GM12873 (cell line): ENCODE measurements at regions not wholly inside any gene's neighbourhood (a gene's known extent, or its start where the extent isn't known, plus 50 kb on each side); places are given as distances from the start of the nearest gene placed in this dataset.

ENCODE experiments used
- TF ChIP-seq, protein P1 (sequence below): IDR thresholded peaks from 2 replicates; pipeline ENCODE4 v1.5.1; 2012; ENCODE audit warnings: low read depth, mild to moderate bottlenecking, moderate library complexity, low read length, control low read depth; ENCODE audit not compliant: insufficient read depth; ENCODE audit errors: missing control alignments

DNA sequence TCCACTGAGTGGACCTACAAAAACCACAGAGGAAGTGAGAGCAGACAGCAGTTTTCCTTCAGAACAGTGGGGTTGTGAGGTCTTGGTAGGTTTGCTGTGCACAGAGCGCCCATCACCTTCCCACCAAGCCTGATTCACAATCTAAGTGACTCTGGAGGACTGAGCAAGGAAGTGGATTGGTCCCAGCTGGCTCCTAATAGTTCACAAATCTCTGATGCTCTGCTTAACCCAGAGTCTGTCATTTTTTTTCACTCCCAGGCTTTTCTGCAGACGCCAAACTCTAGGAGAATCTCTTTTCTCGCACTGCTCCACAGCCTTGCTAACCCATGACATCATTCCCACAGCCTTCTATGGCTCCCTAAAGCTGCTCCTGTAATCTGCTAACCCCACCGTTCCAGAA lies 280.4 kb downstream of the C1D start:
- TF ChIP-seq, protein P1, sequence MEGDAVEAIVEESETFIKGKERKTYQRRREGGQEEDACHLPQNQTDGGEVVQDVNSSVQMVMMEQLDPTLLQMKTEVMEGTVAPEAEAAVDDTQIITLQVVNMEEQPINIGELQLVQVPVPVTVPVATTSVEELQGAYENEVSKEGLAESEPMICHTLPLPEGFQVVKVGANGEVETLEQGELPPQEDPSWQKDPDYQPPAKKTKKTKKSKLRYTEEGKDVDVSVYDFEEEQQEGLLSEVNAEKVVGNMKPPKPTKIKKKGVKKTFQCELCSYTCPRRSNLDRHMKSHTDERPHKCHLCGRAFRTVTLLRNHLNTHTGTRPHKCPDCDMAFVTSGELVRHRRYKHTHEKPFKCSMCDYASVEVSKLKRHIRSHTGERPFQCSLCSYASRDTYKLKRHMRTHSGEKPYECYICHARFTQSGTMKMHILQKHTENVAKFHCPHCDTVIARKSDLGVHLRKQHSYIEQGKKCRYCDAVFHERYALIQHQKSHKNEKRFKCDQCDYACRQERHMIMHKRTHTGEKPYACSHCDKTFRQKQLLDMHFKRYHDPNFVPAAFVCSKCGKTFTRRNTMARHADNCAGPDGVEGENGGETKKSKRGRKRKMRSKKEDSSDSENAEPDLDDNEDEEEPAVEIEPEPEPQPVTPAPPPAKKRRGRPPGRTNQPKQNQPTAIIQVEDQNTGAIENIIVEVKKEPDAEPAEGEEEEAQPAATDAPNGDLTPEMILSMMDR, result no peak

DNA sequence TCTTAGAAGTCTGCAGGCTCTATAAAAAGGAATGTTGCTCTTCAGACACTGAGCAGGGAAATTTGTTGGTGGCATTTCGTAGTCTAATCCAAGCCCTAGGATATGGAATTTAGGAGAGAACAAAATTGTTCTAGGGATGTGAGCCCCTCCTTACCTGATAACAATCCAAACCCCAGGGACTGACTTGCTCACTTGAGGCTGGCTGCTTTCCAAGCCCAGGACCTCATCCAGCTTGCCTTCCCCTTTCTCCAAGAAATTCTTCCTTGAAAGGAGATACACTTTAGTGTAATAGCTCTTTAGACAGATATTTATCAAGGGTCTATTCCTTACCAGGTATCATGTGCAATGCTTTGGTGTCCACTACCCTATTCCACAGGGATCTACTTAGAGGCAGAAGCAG lies 279.8 kb downstream of the C1D start:
- TF ChIP-seq, protein P1, result no peak

DNA sequence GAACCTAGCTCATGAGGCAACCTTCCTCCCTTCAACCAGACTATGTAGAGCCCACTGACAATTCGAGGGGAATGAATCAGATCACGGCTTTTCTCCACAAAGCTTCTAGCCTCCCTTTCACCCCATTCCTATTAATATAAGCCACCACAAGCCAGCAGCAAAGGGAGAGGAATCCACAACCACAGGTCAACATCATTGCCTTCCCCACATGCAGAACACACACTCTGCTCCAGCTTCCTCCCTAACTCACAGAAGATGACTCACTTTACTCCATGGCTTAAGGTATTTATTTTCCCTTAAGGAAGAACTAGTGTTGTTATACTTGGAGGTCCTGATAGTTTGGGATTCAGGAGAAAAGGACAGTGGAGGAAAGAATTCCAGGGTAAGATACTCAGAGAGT lies 272.2 kb downstream of the C1D start:
- TF ChIP-seq, protein P1, result no peak

DNA sequence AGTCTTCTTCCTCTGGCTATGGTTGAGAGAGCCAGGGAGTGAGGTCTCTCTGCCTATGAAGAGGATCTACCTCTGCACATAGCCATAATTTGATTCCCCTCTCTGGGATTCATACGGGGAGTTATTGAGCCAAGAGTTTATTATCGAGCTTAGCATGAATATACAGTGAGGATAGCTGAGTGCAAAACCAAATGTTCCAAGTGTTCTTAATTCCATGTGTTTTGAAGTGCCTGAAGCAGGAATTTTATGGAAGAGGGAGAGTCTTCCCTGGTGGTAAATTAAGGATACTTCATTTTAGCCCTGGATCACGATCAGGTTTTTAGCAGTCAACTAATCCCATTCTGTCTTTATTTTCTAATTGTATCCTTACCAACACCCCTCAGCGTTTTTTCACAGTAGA lies 270.6 kb downstream of the C1D start:
- TF ChIP-seq, protein P1, result no peak

DNA sequence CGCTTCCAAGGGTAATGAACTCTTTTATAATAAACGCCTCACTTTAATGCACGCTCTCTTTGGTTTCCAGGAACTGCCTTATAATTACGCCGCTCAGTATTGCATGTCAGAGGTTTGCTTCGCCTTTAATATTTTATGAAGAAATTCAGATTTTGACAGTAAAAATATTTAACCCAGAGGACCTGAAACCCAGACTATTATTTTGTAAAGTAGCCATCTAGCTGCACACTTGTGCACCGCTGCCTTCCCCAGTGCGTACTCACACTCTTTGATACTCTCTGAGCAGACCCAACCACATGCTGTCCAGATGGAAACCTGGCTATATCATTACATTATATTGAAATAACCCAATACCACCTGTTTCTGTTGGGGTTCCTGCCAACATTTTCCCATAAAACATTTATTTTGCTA lies 270.1 kb downstream of the C1D start:
- TF ChIP-seq, protein P1, result no peak

DNA sequence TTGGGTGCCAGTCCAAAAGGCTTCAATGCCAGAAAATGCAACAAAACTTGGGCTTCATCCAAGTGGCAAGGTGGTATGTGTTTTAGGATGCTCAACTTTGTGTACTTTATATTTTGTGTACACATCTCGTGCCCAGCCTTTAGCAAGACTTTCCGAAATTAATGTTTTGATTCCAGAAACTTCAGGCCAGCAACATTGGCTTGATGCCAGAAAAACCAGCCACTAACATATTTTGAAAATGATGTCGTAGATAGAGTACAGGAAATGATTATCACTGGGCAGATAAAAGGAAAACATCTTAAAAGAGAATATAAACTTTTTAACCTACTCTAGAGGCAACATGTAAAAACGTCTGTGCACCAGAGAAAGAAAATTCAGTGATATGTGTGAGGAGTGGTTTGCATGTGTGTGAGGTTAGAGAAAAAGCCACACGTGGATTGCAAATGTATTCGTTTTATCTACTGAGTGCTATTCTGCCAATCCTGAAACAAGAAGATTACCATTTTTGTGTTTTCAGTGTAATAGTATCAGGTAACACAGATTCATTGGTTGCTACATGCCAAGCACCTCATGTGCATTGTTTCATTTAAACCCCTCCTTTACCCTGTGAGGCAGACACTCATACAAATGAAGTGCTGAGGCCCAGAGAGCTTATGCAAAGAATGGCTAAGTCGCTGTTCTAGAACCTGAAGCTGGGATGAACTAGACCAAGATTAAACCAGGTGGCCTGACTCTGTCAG lies 264.8 kb downstream of the C1D start:
- TF ChIP-seq, protein P1, result no peak

GRCh38 chr2:67798541-67799160 lies 264.2 kb downstream of the C1D start:
- TF ChIP-seq, protein P1, result no peak
